Epithelial cell of proximal tubule (primary cell): ENCODE measurements at regions not wholly inside any gene's neighbourhood (a gene's known extent, or its start where the extent isn't known, plus 50 kb on each side); places are given as distances from the start of the nearest gene placed in this dataset.
"Not testable (repeated sequence)": the region's sequence is repeated elsewhere in the genome, so short reads cannot be mapped to it uniquely, and the experiment has no call there.

Source experiments
- DNase-seq: peaks from one replicate; pipeline ENCODE4 v3.0.0-alpha.2; 2011; ENCODE audit warnings: low read depth
- H3K4me3 ChIP-seq: 2 replicates; pipeline ENCODE4 v1.5.1; 2011; ENCODE audit warnings: low read depth, mild to moderate bottlenecking, low read length
- TF ChIP-seq, protein P1 (sequence below): conservative IDR thresholded peaks from 2 replicates; pipeline ENCODE4 v1.5.1; 2012; ENCODE audit warnings: low read depth, mild to moderate bottlenecking, low read length

DNA sequence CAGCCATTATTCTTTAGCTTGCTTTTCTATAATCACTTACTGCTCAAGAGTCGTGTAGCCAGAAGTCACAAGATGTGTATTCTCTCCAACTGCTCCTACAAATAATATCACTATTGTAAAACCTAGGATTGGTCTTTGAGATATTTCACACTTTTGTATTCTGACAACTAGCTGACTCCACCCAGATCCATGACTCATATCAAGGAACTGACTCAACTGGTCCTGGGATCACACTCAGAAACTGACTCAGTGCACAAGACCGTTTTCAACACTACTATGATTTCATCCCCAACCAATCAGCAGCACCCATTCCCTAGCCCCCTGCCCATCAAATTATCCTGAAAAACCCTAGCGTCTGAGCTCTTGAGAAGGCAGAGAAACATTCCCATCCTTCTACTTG, 56.5 kb upstream of the ORC5 start:
- no peak for DNase-seq
- no peak overlapping the region for H3K4me3 ChIP-seq

DNA sequence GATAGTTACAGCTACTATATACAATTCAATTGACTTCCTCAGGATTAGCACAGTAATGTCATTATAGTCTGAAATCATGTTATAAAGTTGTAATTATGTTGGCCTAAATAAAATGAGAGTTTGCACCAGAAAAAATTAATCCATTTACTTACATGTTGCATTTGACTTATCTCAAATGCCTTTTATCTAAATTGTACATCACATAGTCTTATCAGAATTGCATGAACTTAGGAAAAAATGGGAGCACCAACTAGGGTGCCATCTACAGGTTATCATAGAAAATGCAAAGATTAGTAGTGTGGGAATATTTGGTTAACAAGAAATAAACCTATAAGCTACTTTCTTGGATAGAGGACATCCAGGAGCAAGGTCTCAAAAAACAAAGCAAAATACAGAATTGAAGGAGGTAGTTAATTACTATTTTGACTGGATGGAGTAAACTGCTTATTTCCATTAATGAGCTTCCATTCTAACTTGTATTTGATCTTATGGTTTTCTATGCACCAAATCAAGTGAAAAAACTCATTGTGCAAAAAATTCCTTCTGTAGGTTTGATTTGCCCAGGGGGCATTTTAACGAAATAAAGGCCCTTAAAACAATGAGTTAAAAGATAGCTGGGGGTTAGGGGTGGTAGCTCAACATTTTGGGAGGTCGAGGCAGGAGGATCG, 60.0 kb upstream of the ORC5 start:
- DNase-seq, result peak; percentile 10
- TF ChIP-seq, protein P1, sequence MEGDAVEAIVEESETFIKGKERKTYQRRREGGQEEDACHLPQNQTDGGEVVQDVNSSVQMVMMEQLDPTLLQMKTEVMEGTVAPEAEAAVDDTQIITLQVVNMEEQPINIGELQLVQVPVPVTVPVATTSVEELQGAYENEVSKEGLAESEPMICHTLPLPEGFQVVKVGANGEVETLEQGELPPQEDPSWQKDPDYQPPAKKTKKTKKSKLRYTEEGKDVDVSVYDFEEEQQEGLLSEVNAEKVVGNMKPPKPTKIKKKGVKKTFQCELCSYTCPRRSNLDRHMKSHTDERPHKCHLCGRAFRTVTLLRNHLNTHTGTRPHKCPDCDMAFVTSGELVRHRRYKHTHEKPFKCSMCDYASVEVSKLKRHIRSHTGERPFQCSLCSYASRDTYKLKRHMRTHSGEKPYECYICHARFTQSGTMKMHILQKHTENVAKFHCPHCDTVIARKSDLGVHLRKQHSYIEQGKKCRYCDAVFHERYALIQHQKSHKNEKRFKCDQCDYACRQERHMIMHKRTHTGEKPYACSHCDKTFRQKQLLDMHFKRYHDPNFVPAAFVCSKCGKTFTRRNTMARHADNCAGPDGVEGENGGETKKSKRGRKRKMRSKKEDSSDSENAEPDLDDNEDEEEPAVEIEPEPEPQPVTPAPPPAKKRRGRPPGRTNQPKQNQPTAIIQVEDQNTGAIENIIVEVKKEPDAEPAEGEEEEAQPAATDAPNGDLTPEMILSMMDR, result peak; percentile 61

More for the DNA sequence above, 56.5 kb upstream of the ORC5 start:
- TF ChIP-seq, protein P1, result no peak

GRCh38 chr7:104271948-104272347, 56.5 kb upstream of the LHFPL3 start:
- TF ChIP-seq, protein P1, result no peak
- no peak overlapping the region for H3K4me3 ChIP-seq
- DNase-seq, result no peak

More for the DNA sequence above, 60.0 kb upstream of the ORC5 start:
- H3K4me3 ChIP-seq, result no peak overlapping the region

- H3K4me3 ChIP-seq, result no peak overlapping the region
- TF ChIP-seq, protein P1, result peak; percentile 82
- no peak for DNase-seq
Measured at GRCh38 chr7:104272767-104273384, 55.5 kb upstream of the LHFPL3 start.

DNA sequence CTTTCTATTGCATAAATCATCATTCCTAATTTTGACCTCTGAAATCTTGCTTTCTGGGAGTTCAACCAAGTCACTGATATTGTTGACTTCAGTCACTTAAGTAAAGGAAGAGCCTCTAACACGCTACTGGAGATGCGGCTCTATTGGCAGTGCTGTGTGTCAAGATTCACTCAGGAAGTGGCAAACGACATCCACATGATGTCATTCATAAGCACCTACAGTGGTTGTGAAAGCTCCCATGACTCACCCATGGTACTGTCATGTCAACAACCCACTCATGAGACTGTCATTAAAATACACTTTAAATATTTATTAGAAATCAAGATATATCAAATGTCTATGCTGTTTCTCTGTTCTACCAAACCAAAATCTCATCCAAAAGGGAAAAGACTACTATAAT, 52.5 kb upstream of the LHFPL3 start:
- TF ChIP-seq, protein P1, result no peak
- DNase-seq, result no peak

DNA sequence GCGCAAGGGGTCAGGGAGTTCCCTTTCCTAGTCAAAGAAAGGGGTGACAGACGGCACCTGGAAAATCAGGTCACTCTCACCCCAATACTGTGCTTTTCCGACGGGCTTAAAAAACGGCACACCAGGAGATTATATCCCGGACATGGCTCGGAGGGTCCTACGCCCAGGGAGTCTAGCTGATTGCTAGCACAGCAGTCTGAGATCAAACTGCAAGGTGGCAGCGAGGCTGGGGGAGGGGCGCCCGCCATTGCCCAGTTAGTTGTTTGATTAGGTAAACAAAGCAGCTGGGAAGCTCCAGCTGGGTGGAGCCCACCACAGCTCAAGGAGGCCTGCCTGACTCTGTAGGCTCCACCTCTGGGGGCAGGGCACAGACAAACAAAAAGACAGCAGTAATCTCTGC, 51.7 kb upstream of the LHFPL3 start:
- H3K4me3 ChIP-seq, DNase-seq: not testable (repeated sequence)

More for the DNA sequence above, 52.5 kb upstream of the LHFPL3 start:
- no peak overlapping the region for H3K4me3 ChIP-seq
